Thyroid gland (tissue), 4 donors: ENCODE measurements at regions not wholly inside any gene's neighbourhood (a gene's known extent, or its start where the extent isn't known, plus 50 kb on each side); places are given as distances from the start of the nearest gene placed in this dataset.

Source experiments
- POLR2A ChIP-seq, 2 donors: fragments of 450-650 bp; IDR thresholded peaks; one replicate each; pipeline ENCODE4 v1.6.1; 2017; ENCODE audit warnings: antibody characterized with exemption in 2 of 2, mild to moderate bottlenecking in 2 of 2, moderate library complexity in 1 of 2
- TF ChIP-seq, protein P1 (sequence below), 6 experiments: fragments of 200-600 bp in 3 of 6; fragments of 450-650 bp in 3 of 6; sonication (generic) in 3 of 6; IDR thresholded peaks; one replicate each; pipeline ENCODE4 v1.5.1; 2016 to 2019; ENCODE audit warnings: antibody characterized with exemption in 6 of 6, mild to moderate bottlenecking in 2 of 6, inconsistent platforms in 1 of 6, moderate library complexity in 1 of 6

GRCh38 chr3:144272680-144273079 is 301.1 kb downstream of the DIPK2A start:
- TF ChIP-seq, protein P1, sequence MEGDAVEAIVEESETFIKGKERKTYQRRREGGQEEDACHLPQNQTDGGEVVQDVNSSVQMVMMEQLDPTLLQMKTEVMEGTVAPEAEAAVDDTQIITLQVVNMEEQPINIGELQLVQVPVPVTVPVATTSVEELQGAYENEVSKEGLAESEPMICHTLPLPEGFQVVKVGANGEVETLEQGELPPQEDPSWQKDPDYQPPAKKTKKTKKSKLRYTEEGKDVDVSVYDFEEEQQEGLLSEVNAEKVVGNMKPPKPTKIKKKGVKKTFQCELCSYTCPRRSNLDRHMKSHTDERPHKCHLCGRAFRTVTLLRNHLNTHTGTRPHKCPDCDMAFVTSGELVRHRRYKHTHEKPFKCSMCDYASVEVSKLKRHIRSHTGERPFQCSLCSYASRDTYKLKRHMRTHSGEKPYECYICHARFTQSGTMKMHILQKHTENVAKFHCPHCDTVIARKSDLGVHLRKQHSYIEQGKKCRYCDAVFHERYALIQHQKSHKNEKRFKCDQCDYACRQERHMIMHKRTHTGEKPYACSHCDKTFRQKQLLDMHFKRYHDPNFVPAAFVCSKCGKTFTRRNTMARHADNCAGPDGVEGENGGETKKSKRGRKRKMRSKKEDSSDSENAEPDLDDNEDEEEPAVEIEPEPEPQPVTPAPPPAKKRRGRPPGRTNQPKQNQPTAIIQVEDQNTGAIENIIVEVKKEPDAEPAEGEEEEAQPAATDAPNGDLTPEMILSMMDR (IDR thresholded peaks at IDR 0.05), result no peak
- TF ChIP-seq POLR2A (IDR thresholded peaks at IDR 0.05), result no peak
